ENCODE measurements at regions not wholly inside any gene's neighbourhood (a gene's known extent, or its start where the extent isn't known, plus 50 kb on each side); places are given as distances from the start of the nearest gene placed in this dataset.
"Not testable (repeated sequence)": the region's sequence is repeated elsewhere in the genome, so short reads cannot be mapped to it uniquely, and the experiment has no call there.

DNA sequence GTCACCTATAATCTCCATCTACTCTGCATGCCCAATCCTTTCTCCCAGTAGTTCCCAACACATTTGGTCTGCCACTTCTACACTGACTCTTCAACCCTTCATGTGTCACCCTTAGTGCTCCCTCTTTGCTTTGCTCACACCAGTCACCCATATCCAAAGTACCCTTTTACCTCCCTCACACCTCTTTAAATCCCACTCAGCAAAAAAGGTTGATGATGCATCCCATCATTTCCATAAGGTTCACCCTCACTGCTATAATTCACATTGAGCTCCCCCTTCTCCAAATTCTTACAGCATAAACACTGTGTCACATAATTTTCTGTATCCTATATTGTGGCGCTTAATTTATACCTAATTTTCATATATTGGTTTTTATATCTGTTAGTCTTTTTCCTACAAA lies 83.8 kb upstream of the ATP1B1 start:
- no peak for DNase-seq

DNA sequence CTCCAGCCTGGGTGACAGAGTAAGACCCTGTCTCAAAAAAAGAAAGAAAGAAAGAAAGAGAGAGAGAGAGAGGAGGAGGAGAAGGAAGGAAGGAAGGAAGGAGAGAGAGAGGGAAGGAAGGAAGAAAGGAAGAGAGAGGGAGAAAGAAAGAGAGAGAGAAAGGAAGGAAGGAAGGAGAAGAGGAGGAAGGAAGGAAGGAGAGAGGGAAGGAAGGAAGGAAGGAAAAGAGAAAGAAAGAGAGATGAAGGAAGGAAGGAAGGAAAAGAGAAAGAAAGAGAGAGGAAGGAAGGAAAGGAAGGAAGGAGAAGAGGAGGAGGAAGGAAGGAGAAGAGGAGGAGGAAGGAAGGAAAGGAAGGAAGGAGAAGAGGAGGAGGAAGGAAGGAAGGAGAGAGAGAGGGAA lies 82.2 kb upstream of the ATP1B1 start:
- DNase-seq: no peak

DNA sequence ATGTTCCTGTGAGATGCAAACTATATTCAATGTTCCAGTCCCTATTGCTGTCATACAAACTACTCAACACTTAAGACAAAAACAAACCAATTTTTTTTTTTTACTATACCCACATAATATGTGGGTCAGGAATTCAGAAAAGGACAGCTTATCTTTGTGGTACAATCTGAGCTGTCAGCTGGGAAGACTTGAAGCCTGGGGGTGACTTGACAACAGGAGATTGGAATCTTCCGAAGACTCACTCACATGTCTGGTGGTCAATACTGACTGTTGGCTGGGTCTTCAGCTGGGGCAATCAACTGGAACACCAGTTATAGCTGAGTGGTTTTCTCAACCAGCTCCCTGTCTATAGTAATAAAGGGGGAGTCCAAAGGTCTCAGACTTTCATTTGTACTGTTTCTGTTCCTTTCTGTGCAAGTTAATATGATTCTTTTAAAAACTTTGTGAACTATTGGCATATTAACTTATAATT lies 81.7 kb upstream of the ATP1B1 start:
- no peak for DNase-seq

DNA sequence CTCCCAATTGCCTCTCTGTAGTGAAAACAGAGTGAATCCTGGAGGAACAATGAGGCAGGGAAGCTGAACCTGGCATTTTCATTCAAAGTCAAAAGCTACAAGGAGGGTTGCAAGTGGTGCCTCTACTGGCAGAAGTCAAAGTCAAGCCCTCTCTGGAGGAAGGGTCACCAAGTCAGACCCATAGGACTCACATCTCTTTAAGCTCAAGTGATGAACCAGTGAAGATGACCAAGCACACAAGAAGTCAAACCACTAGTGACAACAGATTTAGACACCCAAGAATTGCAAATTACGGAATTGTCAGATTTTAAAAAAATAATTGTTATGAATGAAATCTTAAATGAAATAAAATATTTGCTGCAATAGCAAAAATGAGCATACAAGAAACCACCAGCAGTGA lies 81.1 kb upstream of the ATP1B1 start:
- no peak for DNase-seq

DNA sequence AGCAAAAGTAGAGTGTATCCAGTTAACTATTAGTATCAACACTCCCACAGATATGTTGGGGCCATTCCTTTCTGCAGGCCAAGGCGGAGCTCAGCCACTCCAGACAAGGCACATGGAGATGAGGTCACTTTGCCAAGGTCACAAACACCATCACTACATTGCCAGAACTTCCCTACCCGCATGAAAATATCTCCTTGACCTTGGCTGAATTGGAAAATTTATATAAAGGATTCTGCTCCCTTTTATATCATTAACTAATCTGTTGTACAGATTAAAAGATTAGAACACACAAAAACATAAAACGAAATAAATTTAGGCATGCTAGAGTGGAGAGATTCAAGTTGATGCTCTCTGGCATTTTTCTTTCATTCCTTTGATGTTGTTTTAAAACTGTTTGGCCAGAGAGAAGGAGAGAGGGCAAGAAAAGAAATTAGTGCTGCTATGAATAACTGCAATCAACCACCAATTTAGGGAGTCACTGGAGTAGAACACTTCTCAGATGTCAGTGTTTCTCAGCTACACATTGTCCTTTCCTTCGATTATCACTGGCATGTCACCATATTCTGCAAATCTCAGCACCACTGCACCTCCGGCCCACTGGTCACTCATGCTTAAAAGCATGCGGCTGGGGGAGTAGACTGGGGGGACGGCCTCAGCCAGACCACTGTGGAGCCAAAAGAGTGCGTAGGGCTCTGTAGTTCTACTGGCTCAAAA lies 78.7 kb upstream of the ATP1B1 start:
- no peak for DNase-seq

DNA sequence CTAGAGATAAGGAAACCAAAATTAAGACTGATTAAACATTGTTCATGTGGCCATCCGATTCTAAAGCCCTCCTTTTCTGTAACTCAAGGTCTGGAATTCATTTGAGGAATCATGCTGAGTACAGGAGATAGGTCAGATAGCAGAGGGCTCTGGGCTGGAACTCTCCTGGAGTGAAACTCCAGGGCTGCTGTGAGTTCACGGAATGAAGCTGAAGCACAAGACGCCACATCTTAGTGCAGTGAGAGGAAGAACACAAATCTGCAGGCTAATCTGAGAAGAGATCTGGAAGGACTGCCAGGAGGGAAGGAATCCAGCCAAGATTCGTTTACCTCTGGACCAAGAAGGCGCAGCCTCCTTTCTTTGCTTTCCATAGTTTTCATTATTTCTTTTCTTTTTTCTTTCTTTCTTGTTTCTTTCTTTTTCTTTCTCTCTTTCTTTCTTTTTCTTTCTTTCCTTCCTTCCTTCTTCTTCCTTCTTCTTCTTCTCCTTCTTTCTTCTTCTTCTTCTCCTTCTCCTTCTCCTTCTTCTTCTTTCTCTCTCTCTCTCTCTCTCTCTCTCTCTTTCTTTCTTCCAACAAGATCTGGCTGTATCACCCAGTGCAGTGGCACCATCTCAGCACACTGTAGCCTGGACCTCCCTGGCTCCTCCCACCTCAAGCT lies 74.8 kb upstream of the ATP1B1 start:
- no peak for DNase-seq

DNA sequence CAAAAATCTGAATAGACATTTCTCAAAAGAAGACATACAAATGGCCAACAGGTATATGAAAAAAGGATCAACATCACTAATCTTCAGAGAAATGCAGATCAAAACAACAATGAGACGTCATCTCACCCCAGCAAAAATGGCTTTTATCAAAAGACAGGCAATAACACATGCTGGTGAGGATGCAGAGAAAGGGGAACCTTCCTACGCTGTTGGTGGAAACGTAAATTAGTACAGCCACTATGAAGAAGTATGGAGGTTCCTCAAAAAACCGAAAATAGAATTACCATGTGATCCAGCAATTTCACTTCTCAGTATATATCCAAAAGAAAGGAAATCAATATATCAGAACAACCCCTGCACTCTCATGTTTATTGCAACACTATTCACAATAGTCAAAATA lies 65.1 kb upstream of the ATP1B1 start:
- no peak for DNase-seq

DNA sequence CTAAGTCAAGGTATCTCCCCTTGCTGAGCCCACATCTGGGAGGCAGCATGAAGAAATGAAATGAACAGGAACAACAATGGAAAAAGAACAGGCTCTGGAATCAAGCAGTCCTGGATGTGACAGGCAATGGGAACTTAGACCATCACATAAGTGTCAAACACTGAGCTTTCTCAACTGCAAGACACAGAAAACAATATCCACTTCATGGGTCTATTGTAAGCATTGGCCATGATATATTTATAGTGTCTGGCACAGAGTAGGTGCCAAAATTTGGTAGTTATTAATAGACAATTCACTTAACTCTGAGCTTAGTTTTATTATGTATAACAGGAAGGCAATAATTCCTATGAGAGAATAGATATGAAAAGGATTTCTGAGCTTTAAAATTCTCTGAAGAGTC lies 64.1 kb upstream of the ATP1B1 start:
- no peak for DNase-seq

DNA sequence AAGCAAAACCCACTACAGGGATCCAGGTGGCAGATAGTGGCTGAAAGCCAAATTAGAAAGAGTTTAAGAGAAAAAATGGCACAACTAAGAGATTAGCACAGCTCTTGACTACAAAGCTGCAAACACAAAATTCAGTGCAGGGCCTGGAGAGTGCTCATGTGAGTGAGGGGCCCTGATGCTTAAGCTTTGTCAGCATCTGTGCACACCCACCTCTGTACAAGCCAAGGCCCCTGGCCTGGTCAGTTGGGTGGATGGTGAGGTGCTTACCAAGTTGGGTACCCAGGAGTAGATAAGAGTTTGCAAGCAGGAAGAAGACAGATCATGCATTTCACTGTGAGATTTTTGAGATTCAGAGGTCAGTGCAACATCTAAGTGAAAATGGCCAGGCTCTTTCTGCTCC lies 62.7 kb upstream of the ATP1B1 start:
- no peak for DNase-seq

DNA sequence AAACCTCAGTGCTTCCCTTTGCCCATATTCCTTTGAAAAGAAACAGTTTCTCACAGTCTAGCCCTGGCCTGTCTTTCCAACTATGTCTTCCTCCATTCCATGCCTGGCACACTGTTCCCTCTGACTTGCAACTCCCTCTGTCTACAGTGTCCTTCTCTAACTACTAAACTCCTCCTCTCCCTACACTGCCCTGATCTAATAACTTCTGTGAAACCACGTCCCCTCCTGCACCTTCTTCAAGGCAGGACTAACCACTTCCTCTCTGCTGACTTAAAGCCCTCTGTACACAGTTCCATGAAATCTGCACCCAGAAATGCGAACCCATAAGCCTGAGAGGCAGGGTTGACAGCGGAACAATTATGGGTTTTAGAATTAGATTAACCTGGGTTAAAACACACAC lies 62.2 kb upstream of the ATP1B1 start:
- DNase-seq: no peak

DNA sequence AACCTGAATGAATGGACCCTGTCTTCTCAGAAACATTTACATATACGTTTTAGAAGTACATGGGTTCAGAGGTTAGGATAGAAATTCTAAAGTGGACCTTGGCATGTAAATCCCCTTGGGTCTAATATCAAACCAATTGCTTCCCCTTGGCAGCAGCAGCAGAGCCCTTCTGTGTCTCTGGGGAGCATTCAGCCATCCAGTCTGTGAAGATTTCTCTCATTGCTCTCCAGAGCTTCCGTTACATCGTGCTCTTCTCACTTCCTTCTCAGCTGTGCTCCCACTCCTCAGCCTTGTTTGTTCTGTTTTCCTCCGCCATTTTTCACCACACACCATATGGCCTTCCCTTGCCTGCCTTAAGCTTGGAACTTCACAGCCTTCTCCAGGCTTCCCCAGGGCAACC lies 61.5 kb upstream of the ATP1B1 start:
- DNase-seq: peak; percentile 30

DNA sequence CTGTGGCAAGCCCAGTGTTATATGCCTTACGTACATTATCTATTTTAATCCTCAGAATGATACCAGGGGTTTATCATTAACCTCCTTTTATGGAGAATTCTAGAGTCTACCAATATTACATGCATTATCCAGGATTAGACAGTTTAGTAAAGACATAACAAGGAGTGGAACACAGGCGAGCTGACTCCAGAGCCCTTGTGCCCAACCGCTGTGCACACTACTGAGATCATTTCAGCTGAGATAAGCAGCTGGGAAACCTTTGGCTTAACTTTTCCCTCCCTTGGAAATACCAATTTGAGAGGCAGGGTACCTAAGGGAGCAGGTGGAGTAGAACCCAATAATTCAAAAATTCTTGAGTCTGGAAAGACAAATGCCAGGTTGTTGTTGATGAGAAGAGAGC lies 59.8 kb upstream of the ATP1B1 start:
- DNase-seq: no peak

DNA sequence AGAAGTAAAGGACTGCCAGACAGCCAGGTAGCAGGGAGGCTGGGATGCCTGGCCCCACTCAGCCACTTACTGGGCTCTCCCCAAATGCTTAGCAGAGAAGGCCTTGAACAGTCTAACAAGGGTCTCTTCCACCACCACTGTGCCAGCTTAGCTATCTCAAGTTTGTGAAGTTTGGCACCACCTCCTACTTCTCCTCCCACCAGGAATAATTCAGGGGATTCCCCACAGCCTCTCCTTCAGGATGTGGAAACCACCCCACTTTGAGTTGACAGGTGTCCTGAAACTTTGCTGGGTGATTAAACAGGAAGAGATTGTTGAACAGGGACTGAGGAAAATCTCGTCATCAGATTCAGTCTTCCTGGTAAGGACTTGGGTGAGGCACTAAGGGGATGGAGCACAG lies 59.4 kb upstream of the ATP1B1 start:
- DNase-seq: no peak

DNA sequence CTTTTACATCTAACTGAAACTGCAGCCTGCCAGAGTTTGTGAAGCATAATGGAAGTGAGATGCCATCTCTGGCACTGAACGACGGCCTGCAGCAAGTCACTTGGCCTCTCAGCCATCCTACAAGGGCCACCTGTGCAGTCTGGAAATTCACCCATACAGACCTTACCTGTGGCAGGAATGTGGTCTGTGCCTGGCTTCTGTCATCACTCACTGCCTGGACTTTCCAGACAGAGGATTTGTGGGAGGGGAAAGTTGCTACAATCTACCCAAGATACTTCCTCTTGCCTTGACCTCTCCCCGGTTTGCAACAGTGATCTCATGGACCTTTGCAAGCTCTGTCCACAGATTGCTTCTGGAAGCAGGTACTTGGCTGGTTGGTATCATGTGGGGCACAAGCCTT lies 58.4 kb upstream of the ATP1B1 start:
- no peak for DNase-seq

DNA sequence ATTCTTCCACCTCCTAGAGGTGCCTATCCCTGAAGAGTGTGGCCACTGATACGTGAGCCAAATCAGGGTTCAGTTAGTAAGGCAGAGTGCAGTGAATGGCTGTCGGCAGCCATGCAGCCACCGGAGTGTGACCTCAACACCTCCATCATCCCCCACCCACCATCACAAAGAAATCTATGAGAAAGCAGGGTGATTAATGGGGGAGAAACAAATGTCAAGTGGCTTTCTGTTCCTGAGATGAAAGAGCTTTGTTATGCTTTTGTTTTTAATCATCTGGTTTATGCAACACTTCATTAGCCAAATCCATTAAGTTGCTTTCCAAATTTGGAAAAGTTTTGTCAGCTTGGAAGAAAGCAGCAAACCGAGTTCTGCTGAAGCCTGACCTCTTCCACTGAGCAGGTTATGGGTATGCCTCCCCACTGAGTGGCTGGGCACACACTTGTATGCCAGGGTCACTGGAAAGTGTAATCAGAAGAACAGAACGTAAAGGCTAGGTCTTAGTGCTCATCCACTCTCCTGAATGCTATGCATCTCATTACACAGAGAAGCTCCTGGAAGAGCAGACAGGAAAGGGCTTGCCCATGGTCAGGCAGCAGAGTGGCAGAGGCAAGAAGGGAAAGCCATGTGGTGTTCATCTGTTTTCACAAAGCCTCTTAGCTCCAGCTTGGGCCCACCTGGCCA lies 57.1 kb upstream of the ATP1B1 start:
- peak; percentile 71 for DNase-seq

DNA sequence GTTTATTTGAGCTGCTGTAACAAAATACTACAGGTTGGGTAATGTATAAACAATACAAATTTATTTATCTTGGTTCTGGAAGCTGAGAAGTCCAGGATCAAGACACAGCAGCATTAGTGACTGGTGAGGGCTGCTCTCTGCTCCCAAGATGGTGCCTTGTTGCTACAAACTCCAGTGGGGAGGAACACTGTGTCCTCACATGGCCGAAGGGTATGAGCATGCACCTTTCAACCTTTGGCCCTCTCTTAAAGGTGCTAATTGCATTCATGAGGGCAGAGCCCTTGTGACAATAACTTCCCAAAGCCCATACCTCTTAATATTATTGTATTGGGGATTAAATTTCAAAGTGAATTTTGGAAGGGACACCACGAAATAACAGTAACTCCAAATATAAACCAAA lies 55.3 kb upstream of the ATP1B1 start:
- no peak for DNase-seq

DNA sequence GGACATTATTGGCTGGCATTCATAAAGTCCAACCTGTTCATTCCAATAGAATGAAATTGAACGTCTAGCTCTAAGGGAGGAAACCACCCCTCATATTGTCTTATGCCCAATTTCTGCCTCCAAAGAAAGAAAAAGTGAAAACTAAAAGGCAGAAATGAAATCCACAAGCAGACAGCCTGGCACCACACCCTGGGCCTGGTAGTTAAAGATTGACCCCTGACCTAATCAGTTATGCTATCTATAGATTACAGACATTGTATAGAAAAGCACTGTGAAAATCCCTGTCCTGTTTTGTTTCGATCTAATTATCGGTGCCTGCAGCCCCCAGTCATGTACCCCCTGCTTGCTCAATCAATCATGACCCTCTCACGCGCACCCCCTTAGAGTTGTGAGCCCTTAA lies 54.3 kb upstream of the ATP1B1 start:
- DNase-seq: not testable (repeated sequence)

DNA sequence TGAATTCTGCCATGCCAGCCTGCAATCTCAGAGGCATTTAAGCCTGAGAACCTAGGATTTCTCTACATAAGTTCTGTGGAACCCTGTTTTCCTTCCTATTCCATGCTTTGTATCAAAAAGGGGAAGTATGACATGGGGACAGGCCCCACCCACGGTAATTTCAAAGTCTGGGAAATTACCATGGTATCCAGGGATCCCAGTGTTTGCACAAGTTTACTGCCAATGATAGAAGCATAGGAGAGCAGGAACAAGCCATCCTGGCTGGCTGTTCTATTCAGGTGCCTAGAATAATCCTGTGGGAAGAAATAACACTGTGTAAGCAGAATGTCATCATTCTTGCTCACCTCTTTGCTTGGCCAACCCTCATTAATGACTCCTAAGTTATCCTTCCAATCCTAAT lies 53.8 kb upstream of the ATP1B1 start:
- no peak for DNase-seq

DNA sequence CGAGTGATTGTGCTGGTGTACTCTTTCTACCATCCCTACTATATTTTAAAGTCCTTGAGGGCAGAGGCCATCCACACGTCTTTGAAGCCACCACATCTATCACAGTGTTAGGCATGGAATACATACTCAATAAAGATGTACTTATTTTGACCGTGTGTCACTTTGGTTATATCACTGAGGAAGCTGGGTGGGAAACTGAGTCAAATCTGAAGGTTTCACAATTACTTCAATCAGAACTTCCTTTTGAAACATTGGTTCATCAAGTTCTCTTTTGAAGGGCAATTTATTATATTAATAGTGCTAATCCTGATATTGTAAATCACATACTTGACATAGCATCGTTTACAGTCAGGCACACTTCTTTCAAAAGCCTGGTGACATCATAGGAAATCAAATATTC lies 53.3 kb upstream of the ATP1B1 start:
- no peak for DNase-seq
